SK-N-MC (cell line): ENCODE measurements at regions not wholly inside any gene's neighbourhood (a gene's known extent, or its start where the extent isn't known, plus 50 kb on each side); places are given as distances from the start of the nearest gene placed in this dataset.
A peak's percentile ranks its signal among the peaks of the same experiment; 100 is the strongest.

Source experiments
- DNase-seq: peaks from one replicate; pipeline ENCODE4 v3.0.0-alpha.2; 2011; ENCODE audit warnings: low read depth, low spot score
- H3K27ac ChIP-seq: fragments of 200-600 bp; sonication (generic); 2 replicates; pipeline ENCODE4 v1.5.1; 2016; ENCODE audit warnings: mixed run types
- H3K36me3 ChIP-seq: fragments of 200-600 bp; sonication (generic); 2 replicates; pipeline ENCODE4 v1.6.1; 2017; ENCODE audit warnings: antibody characterized with exemption, low read length, mixed read lengths; ENCODE audit not compliant: insufficient read depth
- H3K4me3 ChIP-seq: fragments of 200-600 bp; sonication (generic); 2 replicates; pipeline ENCODE4 v1.5.1; 2016
- H3K9ac ChIP-seq: fragments of 200-600 bp; sonication (generic); 2 replicates; pipeline ENCODE4 v1.8.0; 2017; ENCODE audit warnings: mixed run types, mixed read lengths; ENCODE audit not compliant: insufficient read length
- H3K9me3 ChIP-seq: fragments of 200-600 bp; sonication (generic); 2 replicates; pipeline ENCODE4 v1.6.1; 2017; ENCODE audit warnings: low read depth, mild to moderate bottlenecking, antibody characterized with exemption, low read length, moderate library complexity, mixed read lengths
- EZH2 ChIP-seq: fragments of 200-600 bp; sonication (generic); IDR thresholded peaks from one replicate; pipeline ENCODE4 v1.6.1; 2017; ENCODE audit warnings: antibody characterized with exemption
- FOXP2 ChIP-seq: optimal IDR thresholded peaks from 2 replicates; pipeline ENCODE3; 2011; ENCODE audit warnings: mild to moderate bottlenecking, moderate library complexity; ENCODE audit not compliant: insufficient read depth; ENCODE audit errors: extremely low read length, control extremely low read depth
- POLR2AphosphoS5 ChIP-seq: IDR thresholded peaks from 2 replicates; pipeline ENCODE4 v1.6.1; 2012; ENCODE audit warnings: mild to moderate bottlenecking, low read depth, low read length, borderline replicate concordance

- Histone ChIP-seq H3K9ac (peak overlapping the region; percentile 74), H3K27ac (peak overlapping the region; percentile 99)
- peak; percentile 92 for DNase-seq
These were observed 178.5 kb upstream of the P2RY1 start for GRCh38 chr3:152656214-152656971.

DNA sequence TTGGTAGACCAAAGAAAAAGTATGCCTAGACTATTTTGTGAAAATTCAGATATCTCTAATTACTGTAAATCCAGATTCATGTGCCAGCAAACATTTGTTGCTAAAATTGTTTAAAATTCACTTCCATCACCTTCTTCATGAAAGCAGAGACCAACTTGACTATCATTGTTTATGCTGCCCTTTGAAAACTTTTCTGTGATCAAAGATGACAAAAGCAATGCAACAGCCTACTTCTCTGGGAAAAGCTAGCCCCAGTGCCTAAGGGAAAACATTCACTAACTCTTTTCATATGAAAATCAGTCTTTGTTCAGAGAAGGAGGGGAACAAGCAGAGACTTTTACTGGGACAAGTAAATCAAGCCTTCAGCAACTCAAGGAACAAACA, 178.0 kb upstream of the P2RY1 start:
- Histone ChIP-seq H3K27ac (peak overlapping the region; percentile 99), H3K9ac (peak overlapping the region; percentile 74), H3K36me3 (no peaks in the 10 kb centered on the region), H3K9me3 (0 out of 2 replicates have a peak, but pooled peaks cover 4% of the 10 kb centered on the region), H3K4me3 (peak overlapping the region; percentile 78)
- TF ChIP-seq FOXP2 (no peak), EZH2 (no peak), POLR2AphosphoS5 (no peak)
- peak; percentile 88 for DNase-seq

More at GRCh38 chr3:152656214-152656971, 178.5 kb upstream of the P2RY1 start:
- Histone ChIP-seq H3K36me3 (no peaks in the 10 kb centered on the region), H3K4me3 (peak overlapping the region; percentile 78), H3K9me3 (0 out of 2 replicates have a peak, but pooled peaks cover 4% of the 10 kb centered on the region)
- TF ChIP-seq POLR2AphosphoS5 (peak; percentile 38; the same call in 1 of the 2 replicates), EZH2 (no peak), FOXP2 (peak; percentile 70)

- Histone ChIP-seq H3K9me3 (0 out of 2 replicates have a peak, but pooled peaks cover 4% of the 10 kb centered on the region), H3K9ac (no peak overlapping the region), H3K36me3 (no peaks in the 10 kb centered on the region), H3K4me3 (peak overlapping the region; percentile 27; the same call in 1 of the 2 replicates), H3K27ac (peak overlapping the region; percentile 99; the same call in 1 of the 2 replicates)
- DNase-seq = no peak
- TF ChIP-seq EZH2 (no peak), FOXP2 (no peak), POLR2AphosphoS5 (no peak)
These were observed 175.8 kb upstream of the P2RY1 start for GRCh38 chr3:152658977-152659720.

GRCh38 chr3:152662157-152662556, 172.8 kb upstream of the P2RY1 start:
- TF ChIP-seq POLR2AphosphoS5 (no peak), EZH2 (no peak), FOXP2 (no peak)
- Histone ChIP-seq H3K4me3 (no peak overlapping the region), H3K9me3 (0 out of 2 replicates have a peak, but pooled peaks cover 4% of the 10 kb centered on the region), H3K27ac (no peak overlapping the region), H3K36me3 (no peaks in the 10 kb centered on the region), H3K9ac (no peak overlapping the region)
- DNase-seq = no peak

DNA sequence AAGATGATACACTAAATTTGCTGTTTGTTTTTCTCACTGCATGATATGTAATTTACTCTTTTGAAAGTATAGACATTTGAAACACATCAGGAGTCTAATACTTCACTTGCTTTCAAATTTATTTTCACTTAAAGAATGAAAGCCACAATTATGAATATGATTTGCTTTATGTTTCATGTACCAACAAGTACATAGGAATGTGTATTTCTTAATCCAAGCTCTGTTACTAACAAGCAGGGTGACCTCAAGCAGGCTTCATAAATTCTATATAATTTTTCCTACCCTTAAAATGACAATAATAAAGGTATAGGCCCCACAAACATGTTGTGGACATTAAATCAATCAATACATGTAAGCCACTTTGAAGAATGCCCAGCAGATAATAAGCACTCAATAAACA, 170.2 kb upstream of the P2RY1 start:
- TF ChIP-seq FOXP2 (no peak), POLR2AphosphoS5 (no peak), EZH2 (no peak)
- H3K27ac ChIP-seq = no peak overlapping the region
- no peak overlapping the region for H3K9ac ChIP-seq
- DNase-seq = no peak
- no peaks in the 10 kb centered on the region for H3K36me3 ChIP-seq
- H3K9me3 ChIP-seq = 0 out of 2 replicates have a peak, but pooled peaks cover 4% of the 10 kb centered on the region
- no peak overlapping the region for H3K4me3 ChIP-seq

DNA sequence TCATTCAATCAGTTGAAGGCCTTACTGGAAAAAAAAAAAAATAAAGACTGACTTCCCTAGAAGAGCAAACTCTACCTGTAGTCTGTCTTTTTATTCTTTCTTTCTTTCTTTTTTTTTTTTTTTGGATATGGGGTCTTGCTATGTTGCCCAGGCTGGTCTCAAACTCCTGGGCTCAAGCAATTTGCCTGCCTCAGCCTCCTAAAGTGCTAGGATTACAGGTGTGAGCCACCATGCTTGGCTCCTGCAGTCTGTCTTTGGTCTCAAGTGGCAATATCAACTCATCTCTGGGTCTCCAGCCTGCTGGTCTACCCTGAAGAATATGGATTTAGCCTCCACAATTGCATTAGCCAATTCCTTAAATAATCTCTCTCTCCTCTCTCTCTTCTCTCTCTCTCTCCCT, 167.7 kb upstream of the P2RY1 start:
- no peak overlapping the region for H3K27ac ChIP-seq
- H3K4me3 ChIP-seq = no peak overlapping the region
- no peaks in the 10 kb centered on the region for H3K36me3 ChIP-seq
- TF ChIP-seq POLR2AphosphoS5 (no peak), FOXP2 (no peak), EZH2 (no peak)
- no peak for DNase-seq
- no peak overlapping the region for H3K9ac ChIP-seq
- H3K9me3 ChIP-seq = no peaks in the 10 kb centered on the region

GRCh38 chr3:152669560-152669959, 165.4 kb upstream of the P2RY1 start:
- no peaks in the 10 kb centered on the region for H3K9me3 ChIP-seq
- H3K27ac ChIP-seq = no peak overlapping the region
- no peak overlapping the region for H3K4me3 ChIP-seq
- H3K36me3 ChIP-seq = no peaks in the 10 kb centered on the region
- DNase-seq = no peak
- no peak overlapping the region for H3K9ac ChIP-seq
- TF ChIP-seq POLR2AphosphoS5 (no peak), FOXP2 (no peak), EZH2 (no peak)
